Adipocyte (in vitro differentiated cells): ENCODE measurements at regions not wholly inside any gene's neighbourhood (a gene's known extent, or its start where the extent isn't known, plus 50 kb on each side); places are given as distances from the start of the nearest gene placed in this dataset.

ENCODE experiments used
- DNase-seq: peaks from one replicate; pipeline ENCODE4 v3.0.0-alpha.2; 2015; ENCODE audit warnings: low read depth
- H3K27me3 ChIP-seq: replicated peaks from 2 replicates; pipeline ENCODE4 v1.7.0; 2013; ENCODE audit warnings: mild to moderate bottlenecking, low read length, moderate library complexity; ENCODE audit not compliant: control insufficient read depth, insufficient read depth
- H3K36me3 ChIP-seq: 2 replicates; pipeline ENCODE4 v1.7.0; 2013; ENCODE audit warnings: low read length, mild to moderate bottlenecking, moderate library complexity; ENCODE audit not compliant: control insufficient read depth, insufficient read depth, severe bottlenecking
- H3K4me1 ChIP-seq: 2 replicates; pipeline ENCODE4 v1.7.0; 2013; ENCODE audit warnings: mild to moderate bottlenecking, low read length, moderate library complexity; ENCODE audit not compliant: control insufficient read depth, insufficient read depth
- H3K4me3 ChIP-seq: 2 replicates; pipeline ENCODE4 v1.7.0; 2013; ENCODE audit warnings: mild to moderate bottlenecking, low read length, moderate library complexity
- H3K9ac ChIP-seq: 2 replicates; pipeline ENCODE4 v1.7.0; 2013; ENCODE audit warnings: mild to moderate bottlenecking, low read length, moderate library complexity
- H3K9me3 ChIP-seq: 2 replicates; pipeline ENCODE4 v1.7.0; 2013; ENCODE audit warnings: mild to moderate bottlenecking, low read length, moderate library complexity; ENCODE audit not compliant: control insufficient read depth

DNA sequence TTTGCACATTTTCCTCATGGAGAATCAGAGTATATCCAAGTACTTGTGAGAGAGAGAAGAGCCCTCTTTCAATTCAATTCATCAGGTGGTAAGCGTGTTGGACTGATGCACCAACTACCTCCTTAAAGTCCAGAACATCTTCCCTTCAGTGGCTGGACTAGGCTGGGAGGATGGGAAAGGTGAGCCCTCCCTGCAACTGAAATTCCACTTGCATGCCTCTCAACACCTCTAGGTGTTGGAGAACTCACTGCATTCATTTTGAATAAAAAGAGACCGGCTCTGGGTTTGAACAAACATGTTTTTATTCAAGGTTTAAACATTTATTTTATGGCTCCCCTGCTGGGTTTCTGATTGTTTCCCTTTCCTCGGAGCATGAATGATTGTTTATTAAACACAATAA, 573.5 kb downstream of the CCSER2 start:
- H3K27me3 ChIP-seq, result no peaks in the 10 kb centered on the region
- DNase-seq, result no peak
- H3K4me1 ChIP-seq, result no peaks in the 10 kb centered on the region
- H3K36me3 ChIP-seq, result no peaks in the 10 kb centered on the region
- H3K9me3 ChIP-seq, result no peaks in the 10 kb centered on the region
- H3K9ac ChIP-seq, result no peak overlapping the region
- no peak overlapping the region for H3K4me3 ChIP-seq

DNA sequence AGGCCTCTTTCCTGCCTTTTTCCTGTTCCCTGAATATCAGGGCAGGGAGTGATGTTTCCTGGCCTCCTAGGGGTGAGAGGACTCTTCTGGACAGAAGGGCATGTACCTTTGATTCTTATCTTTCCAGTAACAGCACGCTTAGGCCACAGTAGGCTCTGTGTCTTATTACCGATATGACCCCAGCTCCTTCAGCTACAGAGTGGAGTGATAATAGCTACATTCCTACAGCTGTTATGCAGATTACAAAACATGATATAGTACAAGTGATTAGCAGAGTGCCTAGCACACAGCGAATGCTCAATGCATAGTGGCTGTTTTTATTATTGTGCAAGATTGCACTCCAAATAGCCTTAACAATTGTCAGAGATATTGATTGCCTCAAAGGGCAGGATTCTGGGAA, 574.2 kb downstream of the CCSER2 start:
- no peak overlapping the region for H3K9ac ChIP-seq
- H3K9me3 ChIP-seq, result no peaks in the 10 kb centered on the region
- no peaks in the 10 kb centered on the region for H3K4me1 ChIP-seq
- no peaks in the 10 kb centered on the region for H3K36me3 ChIP-seq
- H3K27me3 ChIP-seq, result no peaks in the 10 kb centered on the region
- no peak overlapping the region for H3K4me3 ChIP-seq
- DNase-seq, result no peak

GRCh38 chr10:84903320-84903719, 574.9 kb downstream of the CCSER2 start:
- H3K9ac ChIP-seq, result no peak overlapping the region

DNA sequence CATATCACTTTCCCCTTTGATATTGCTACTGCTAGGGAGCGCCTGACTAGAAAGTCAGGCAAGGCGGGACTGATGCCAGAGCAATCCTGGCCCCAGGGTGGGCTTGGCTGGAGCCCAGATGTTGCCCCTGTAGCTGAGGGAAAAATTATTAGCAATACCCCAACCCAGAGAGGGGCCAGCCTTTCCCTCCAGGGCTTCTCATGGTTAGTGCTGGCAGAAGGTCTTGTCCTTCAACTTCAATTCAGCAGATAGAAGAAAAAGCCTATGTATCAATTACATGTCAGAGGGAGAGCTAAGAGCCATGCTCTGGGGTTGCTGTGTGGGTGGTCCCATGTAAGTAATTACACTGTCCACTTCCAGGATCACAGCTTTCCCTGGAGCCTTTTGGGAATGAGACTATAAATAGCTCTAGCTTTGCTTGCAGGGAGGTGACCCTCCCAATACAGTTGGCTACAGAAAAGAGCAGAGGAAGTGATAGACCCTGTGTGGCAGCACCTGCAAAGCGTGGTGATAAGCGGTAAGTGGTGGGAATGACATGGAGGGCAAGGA, 579.1 kb downstream of the CCSER2 start:
- H3K4me3 ChIP-seq, result no peak overlapping the region
- DNase-seq, result no peak
- H3K4me1 ChIP-seq, result no peaks in the 10 kb centered on the region
- no peaks in the 10 kb centered on the region for H3K27me3 ChIP-seq
- no peaks in the 10 kb centered on the region for H3K9me3 ChIP-seq
- H3K36me3 ChIP-seq, result no peaks in the 10 kb centered on the region
- H3K9ac ChIP-seq, result no peak overlapping the region

More at GRCh38 chr10:84903320-84903719, 574.9 kb downstream of the CCSER2 start:
- Histone ChIP-seq H3K27me3 (no peaks in the 10 kb centered on the region), H3K4me3 (no peak overlapping the region), H3K9me3 (no peaks in the 10 kb centered on the region), H3K4me1 (no peaks in the 10 kb centered on the region), H3K36me3 (no peaks in the 10 kb centered on the region)
- no peak for DNase-seq

GRCh38 chr10:84908491-84908890, 580.1 kb downstream of the CCSER2 start:
- no peaks in the 10 kb centered on the region for H3K36me3 ChIP-seq
- H3K4me3 ChIP-seq, result no peak overlapping the region
- H3K27me3 ChIP-seq, result no peaks in the 10 kb centered on the region
- H3K9ac ChIP-seq, result no peak overlapping the region
- DNase-seq, result no peak
- no peaks in the 10 kb centered on the region for H3K4me1 ChIP-seq
- H3K9me3 ChIP-seq, result no peaks in the 10 kb centered on the region

DNA sequence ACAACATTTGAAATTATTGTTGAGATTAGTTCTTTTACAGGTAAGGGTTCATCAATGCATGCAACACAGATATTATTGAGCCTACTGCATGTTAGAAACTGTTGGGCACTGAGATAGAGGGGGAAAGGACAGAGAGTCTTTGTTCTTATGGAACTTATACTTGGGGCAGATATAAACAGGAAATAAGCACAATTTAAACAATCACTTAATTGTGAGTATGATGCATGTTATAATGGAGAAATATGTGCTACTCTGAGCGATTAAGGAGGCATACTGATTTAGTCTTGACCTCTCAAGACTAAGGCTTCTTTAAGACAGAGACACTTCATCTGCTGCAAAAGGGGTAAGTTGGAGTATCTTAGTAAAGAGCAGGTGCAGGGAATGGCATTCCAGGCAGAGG, 593.3 kb downstream of the CCSER2 start:
- DNase-seq, result no peak
- H3K4me3 ChIP-seq, result no peak overlapping the region
- H3K36me3 ChIP-seq, result no peaks in the 10 kb centered on the region
- H3K27me3 ChIP-seq, result no peaks in the 10 kb centered on the region
- H3K4me1 ChIP-seq, result no peaks in the 10 kb centered on the region
- no peak overlapping the region for H3K9ac ChIP-seq
- peaks cover 7% of the 10 kb centered on the region for H3K9me3 ChIP-seq

DNA sequence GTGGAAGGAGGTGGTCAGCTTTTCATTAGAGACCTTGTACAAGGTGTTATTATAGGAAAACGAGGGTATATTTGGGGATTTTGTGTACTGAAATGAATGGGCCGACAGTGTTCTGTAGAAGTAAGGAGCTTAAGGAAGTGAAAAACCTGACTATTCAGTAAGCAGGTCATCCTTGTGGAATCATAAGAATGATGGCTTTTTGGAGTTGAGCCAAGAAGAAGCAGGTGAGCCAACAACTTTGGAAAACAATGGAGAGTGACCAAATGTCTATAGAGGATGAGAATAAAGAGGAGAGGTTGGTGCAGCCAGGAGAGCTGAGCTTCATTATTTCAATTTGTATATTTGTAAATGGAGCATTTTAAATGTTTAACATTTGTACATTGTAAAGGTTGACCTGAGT, 595.7 kb downstream of the CCSER2 start:
- Histone ChIP-seq H3K27me3 (no peaks in the 10 kb centered on the region), H3K4me3 (no peak overlapping the region), H3K9me3 (no peaks in the 10 kb centered on the region), H3K9ac (no peak overlapping the region), H3K36me3 (no peaks in the 10 kb centered on the region), H3K4me1 (no peaks in the 10 kb centered on the region)
- no peak for DNase-seq

- Histone ChIP-seq H3K36me3 (no peaks in the 10 kb centered on the region), H3K9me3 (no peaks in the 10 kb centered on the region), H3K4me3 (no peak overlapping the region), H3K27me3 (no peaks in the 10 kb centered on the region), H3K4me1 (no peaks in the 10 kb centered on the region), H3K9ac (no peak overlapping the region)
- DNase-seq, result no peak
Observed at GRCh38 chr10:84925495-84925894, 597.1 kb downstream of the CCSER2 start.

DNA sequence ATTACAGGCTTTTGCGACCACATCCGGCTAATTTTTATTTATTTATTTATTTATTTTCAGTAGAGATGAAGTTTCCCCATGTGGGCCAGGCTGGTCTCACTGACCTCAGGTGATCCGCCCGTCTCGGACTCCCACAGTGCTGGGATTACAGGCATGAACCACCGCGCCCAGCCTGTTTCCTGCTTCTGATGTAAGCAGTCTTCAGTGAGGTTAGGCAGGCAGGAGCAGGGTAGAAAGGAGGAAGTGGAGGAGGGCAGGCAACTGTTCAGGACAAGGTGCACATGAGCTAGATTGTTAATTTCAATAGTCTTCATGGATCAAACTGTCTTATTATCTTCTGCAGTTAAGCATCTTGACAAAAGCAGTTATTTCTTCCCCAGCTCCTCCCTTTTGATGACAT, 605.0 kb downstream of the CCSER2 start:
- Histone ChIP-seq H3K9me3 (no peaks in the 10 kb centered on the region), H3K27me3 (no peaks in the 10 kb centered on the region), H3K4me3 (no peak overlapping the region), H3K9ac (no peak overlapping the region), H3K36me3 (no peaks in the 10 kb centered on the region), H3K4me1 (no peaks in the 10 kb centered on the region)
- no peak for DNase-seq

- Histone ChIP-seq H3K36me3 (no peaks in the 10 kb centered on the region), H3K9ac (no peak overlapping the region), H3K4me3 (no peak overlapping the region), H3K9me3 (no peaks in the 10 kb centered on the region), H3K27me3 (no peaks in the 10 kb centered on the region), H3K4me1 (no peaks in the 10 kb centered on the region)
- DNase-seq, result no peak
Observed at GRCh38 chr10:84935772-84936171, 607.4 kb downstream of the CCSER2 start.

DNA sequence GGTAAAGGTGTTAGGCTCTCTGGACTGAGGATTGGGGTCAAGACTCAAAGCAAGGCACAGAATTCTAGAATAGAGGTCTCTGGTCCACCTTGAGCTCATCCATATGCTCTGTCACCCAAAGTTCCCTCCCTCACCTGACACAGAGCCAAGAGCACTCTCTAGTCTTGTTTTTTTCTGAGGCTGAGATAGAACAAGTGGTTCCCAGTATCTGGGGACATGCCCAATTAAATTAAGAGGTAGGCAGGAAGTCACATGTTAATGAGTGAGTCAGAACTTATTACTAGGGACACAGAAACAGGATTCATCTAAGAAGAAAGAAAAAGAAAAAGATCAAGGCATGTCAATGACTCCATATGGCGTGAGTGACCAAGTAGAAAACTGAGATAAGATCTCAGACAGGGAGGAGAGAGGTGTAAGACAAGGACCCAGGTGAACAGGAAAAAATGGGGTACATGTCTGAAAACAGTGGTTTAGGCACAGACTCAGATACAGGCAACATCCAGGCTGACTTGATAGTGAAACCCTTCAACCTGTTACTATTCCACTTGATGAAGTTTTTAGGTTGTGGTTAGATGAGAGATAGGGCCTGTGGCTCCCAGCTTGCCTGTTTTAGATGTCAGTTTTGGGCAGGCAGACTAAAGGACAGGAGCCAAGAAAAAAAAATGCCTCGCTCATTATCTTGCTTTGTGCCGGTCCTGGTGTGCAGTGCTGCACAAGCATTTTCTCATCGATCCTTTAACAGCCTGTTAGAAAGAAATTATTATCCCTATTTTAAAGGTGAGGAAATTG, 609.9 kb downstream of the CCSER2 start:
- Histone ChIP-seq H3K36me3 (no peaks in the 10 kb centered on the region), H3K9me3 (no peaks in the 10 kb centered on the region), H3K4me1 (no peaks in the 10 kb centered on the region), H3K4me3 (no peak overlapping the region), H3K27me3 (no peaks in the 10 kb centered on the region), H3K9ac (no peak overlapping the region)
- DNase-seq, result no peak

DNA sequence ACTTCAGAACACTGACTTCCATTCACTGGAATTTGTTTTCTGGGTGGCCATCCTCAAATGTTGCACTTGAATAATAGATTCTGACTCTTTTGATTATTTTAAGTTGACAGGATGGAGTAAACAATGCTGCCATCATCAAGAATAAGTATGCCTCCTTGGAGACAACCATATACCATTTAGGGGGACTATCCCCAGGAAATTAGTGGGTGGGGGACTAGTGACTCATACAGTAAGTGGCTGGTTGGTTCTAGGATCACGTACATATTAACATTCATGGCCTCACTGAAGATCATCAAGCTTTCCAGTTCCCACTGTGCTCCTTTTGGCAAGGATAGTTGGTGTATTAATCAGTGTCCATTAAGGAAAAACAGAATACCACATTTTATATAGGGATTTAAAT, 615.2 kb downstream of the CCSER2 start:
- no peaks in the 10 kb centered on the region for H3K9me3 ChIP-seq

More for the DNA sequence above, 615.2 kb downstream of the CCSER2 start:
- no peaks in the 10 kb centered on the region for H3K4me1 ChIP-seq
- H3K9ac ChIP-seq, result no peak overlapping the region
- no peak for DNase-seq
- H3K4me3 ChIP-seq, result no peak overlapping the region
- H3K36me3 ChIP-seq, result no peaks in the 10 kb centered on the region
- no peaks in the 10 kb centered on the region for H3K27me3 ChIP-seq
